ENCODE measurements at regions not wholly inside any gene's neighbourhood (a gene's known extent, or its start where the extent isn't known, plus 50 kb on each side); places are given as distances from the start of the nearest gene placed in this dataset.

GRCh38 chr11:95306801-95307200, 75.8 kb upstream of the SESN3 start:
- TF ChIP-seq CTCF (IDR thresholded peaks at IDR 0.05) (no peak), POLR2AphosphoS5 (IDR thresholded peaks at IDR 0.05) (no peak)
